ENCODE measurements at regions not wholly inside any gene's neighbourhood (a gene's known extent, or its start where the extent isn't known, plus 50 kb on each side); places are given as distances from the start of the nearest gene placed in this dataset.

DNA sequence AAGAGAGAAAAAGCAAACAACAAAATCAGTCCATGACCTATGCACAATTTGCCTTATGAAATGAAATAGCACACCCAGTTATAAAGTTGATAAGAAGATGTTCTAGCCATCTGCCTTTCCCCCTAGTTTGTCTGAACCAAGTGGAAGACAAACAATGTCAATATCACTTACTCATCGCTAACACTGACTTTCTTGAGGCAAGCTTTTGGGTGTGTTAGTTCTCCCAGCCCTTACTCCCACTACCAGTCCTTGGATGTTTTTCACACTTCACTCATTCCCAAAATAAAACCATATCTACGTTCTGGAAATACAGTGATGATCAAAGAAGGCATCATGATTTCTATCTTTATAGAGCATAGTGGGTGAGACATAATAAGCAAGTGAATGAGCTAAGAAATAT lies 393.8 kb downstream of the PCDH20 start:
- no peak for DNase-seq

DNA sequence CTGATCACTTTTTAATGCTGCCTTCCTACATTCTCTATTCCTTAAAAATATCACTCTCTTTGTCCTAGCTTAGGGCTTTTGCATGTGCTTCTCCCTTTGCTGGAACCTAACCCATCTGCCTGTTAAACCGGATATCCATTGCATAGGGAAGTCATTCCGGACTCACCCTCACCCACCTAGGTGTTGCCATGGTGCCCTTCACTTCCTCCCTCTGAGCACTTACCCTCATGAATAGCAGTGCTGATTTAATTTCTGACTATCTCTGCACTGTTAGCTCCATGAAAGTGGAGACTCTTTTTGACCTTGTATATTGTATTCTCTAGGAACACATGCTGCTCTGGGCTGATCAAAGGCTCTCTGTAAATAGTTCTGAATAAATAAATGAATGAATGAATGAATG lies 401.9 kb downstream of the PCDH20 start:
- DNase-seq, result no peak

DNA sequence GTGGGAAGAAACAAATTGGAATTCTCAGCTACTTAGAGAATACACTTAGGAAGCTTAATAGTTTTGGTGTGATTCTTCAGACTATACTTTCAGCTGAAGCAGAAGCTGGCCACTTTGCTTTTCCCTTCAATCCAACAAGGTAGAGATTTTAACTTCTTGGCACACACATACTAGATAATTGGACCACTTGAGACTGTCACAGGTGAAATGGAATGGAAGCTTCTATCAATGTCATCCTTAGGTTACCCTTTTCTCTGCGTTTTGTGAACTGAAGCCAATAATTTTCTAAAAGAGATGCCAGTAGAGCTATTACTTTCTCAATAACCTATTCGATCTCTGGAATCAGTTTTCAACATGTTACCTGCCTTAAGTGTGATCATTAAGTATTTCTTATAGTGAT lies 405.3 kb downstream of the PCDH20 start:
- DNase-seq, result no peak

DNA sequence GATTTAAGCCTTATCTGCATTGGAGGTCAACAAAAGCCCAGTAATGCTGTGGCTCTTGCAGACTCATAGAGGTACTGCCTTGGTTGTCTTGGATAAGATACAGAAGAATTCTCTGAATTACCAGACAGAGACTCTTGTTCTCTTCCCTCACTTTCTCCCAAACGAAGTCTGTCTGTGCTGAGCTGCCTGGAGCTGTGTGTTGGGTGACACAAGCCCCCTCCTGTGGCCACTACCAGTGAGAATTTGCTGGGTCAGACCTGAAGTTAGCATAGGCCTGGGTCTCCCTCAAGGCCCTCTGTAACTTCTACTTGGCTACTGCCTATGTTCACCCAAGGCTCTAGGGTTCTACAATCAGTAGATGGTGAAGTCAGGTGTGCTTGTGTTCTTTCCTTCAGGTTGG lies 413.0 kb downstream of the PCDH20 start:
- no peak for DNase-seq

DNA sequence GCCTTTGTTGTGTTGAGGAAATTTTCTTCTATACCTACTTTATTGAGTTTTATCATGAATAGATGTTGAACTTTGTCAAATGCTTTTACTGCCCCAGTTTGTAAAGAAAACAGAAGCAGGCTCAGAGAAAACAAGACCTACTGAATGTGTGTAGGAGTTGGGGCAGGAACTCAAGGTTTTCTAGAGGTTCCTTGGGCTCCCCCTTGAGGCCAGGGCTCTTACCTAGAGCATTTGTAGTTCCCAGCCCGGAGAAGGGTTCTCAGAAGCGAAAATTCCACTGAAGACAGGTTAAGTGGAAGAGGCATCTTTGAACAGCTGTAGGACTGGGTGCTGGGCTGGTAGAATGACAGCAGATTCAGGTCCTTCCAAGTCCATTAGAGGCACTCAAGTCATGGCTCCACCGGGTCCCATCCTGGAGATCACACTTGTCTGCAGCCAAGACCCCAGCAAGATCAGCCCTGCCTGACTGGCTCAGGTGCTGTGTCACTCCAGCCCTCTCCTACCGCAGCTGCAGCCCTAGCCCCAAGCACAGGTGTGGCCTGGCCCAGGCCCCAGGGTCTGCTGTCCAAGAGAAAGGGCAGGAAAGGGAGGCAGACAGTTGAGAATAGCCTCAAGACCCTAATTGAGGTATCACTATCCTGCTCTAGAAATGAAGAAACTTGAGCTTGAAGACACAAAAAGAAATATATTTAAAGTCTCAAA lies 425.5 kb downstream of the PCDH20 start:
- DNase-seq, result no peak

DNA sequence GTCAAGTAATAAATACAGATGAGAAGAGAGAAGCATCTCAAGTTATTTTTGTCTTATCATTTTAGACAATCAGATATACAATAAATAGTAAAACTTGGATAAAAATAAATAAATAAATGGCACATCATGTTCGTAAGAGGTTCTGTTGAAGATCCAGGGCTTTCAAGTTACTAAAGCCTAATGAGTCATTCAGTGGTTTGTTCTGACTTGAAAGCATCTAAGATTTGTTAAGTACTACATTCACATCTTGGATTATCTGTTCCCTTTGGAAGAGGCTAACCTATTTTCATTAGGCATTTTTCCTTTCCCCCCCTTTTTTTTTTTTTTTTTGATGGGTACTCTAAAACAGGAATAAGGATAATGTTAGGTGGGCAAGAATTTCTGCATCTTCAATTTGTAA lies 429.3 kb downstream of the PCDH20 start:
- no peak for DNase-seq

DNA sequence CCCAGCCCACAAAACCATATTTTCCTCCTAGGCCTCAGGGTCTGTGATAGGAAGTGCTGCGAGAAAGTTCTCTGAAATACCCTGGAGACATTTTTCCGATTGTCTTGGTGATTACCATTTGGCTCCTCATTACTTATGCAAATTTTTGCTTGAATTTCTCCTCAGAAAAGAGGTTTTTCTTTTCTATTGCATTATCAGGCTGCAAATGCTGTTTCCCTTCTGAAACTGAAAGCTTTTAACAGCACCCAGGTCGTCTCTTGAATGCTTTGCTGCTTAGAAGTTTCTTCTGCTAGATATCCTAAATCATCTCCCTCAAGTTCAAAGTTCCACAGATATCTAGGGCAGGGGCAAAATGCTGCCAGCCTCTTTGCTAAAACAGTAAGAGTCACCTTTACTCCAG lies 434.2 kb downstream of the PCDH20 start:
- no peak for DNase-seq

DNA sequence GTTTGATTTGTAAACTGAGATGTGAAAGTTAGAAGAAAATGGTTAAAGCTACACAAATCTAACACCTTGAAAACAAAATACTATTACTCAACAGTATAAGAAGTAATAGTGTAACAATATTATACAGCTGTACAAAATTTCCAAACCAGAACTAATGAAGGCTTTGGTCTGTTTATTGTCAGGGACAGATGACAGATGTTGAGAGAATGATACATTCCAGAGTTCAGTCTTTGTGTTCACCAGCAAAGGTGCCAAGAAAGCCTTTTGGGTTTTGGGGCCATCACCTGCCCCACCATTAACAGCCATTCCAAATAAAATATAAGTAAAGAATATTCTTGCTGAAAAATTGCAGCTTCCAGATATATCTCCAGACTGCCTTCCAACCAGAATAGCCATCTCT lies 439.3 kb downstream of the PCDH20 start:
- no peak for DNase-seq

DNA sequence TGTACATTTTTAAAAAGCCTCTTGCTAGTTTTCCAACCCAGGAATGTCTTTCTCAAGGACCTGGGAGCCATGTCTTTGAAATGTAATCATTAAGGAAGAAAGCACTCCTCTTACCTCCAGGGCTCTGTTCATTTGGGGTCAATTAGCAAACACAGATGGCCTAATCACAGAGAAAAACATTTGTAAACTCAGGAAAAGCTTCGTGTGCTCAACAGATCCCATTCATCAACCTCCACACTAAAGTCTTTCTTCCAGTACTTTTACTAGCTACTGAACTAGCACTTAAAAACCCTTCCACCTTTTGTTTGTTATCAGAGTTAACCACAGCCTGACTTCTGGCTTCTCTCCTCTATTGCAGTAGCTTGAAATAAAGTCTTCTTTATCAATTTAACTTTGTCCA lies 441.4 kb downstream of the PCDH20 start:
- DNase-seq, result no peak

DNA sequence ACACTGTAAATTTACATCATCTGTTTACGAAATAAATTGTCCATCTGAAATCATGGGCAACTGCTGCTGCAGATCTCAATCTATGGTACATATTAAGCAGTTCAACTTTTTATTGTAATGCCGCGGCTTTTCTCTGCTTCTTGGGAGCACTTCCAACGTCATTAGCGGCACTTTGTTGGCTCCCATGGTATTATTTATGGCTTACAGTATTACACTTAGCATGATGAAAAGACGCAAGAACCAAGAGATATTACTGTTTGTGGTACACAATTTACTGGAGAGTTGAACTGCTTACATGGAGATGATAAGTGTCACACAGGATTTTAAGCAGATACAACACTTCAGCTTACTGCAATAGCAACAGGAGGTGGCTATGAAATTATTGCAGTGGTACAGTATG lies 442.1 kb downstream of the PCDH20 start:
- no peak for DNase-seq

DNA sequence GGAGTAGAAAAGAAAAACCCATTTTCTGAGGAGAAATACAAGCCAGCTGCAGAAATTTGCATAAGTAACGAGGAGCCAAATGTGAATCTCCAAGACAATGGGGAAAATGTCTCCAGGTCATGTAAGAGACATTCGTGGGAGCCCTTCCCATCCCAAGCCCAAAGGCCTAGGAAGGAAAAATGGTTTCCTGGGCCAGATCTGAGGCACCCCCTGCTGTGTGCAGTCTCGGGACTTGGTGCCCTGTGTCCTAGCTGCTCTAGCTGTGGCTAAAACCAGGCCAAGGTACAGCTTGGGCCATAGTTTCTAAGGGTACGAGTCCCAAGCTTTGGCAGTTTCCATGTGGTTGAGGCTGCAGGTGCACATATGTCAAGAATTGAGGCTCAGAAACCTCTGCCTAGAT lies 444.9 kb downstream of the PCDH20 start:
- no peak for DNase-seq

DNA sequence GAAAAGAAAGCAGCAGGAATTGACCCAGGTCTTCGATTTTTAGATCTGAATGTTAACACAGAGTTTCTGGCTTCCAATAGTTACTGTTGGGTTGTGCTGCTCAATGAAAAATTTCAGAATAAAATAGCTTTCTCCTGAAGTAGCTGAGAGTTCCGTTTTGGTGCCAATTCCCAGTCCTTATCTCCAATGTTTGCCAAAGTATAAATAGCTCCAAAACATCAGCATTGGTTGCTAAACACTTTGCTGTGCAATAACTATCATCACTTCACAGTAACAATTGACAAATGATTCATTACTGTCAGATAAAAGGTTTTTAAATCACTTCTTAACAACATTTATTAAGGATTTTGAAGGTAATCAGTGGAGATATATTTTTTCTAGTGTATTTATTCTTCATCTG lies 446.0 kb downstream of the PCDH20 start:
- no peak for DNase-seq

DNA sequence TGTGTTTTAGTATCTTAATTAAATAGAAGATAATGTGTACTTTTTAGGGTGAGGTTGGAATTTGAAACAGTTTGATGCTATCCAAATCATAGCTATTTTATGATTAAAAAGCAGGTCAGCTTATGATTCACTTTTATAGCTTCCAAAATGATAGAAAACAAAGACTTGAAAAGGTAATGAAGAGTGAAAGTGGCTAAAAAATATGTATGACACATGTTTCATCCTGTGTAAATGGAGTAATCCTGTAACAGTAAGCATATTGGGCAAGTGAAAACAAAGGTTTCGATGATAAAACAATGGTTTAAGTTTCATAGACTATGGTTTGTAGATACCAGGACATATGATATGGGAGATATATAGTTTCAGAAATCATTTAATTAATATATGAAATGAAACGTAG lies 456.2 kb downstream of the PCDH20 start:
- DNase-seq, result no peak

DNA sequence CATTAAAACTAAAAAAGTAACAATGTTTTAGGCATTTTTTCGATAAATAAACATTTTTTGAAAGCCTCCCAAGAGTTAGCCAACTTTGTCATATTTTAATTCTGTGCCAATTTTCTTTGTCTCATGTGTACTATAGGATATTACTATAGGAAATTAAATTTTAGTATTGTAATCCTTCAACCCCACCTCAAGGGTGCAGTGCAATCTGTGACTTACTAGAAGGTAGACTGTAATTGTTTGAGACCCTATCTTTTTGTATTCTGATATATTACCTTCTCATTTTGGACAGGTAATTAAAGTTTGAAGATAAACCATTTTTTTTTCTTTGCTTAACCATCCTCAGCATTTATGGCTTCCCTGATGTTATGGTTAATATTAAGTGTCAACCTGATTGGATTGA lies 457.8 kb downstream of the PCDH20 start:
- no peak for DNase-seq

DNA sequence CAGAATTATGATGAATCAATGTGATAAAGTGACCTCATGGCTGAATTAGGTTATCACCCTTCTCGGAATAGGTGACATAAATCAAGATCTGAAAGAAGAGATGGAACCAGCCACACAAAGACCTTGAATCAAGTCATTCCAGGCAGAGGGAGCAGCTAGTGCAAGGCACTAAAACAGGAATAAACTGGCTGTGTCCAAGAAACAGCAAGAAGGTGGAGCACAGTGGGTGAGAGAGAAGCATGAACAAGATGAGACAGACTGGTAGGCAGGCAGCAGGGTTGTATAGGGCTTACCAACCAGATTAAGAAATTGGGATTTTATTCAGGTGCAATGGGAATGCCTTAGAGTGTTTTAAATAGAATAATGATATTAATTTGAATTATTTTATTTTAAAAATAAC lies 470.3 kb downstream of the PCDH20 start:
- no peak for DNase-seq

DNA sequence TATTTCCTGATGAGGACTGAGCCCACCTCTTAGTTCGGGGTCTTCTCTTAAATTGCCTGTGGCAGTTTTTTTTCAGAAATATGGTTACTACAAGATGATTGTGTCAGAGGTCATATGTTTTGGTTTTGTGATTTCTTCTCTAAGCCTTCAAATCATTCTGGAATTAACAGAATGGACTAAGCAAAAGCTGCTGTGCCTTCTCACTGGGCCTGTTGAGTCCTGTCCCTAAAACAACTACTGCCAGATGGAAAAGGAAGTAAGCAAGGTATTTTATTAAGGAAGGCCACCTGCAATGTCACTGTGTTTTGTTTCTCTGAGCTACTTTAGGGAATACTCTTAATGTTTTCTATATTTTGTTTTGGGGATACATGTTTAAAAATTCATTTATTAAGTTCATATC lies 470.8 kb downstream of the PCDH20 start:
- no peak for DNase-seq

DNA sequence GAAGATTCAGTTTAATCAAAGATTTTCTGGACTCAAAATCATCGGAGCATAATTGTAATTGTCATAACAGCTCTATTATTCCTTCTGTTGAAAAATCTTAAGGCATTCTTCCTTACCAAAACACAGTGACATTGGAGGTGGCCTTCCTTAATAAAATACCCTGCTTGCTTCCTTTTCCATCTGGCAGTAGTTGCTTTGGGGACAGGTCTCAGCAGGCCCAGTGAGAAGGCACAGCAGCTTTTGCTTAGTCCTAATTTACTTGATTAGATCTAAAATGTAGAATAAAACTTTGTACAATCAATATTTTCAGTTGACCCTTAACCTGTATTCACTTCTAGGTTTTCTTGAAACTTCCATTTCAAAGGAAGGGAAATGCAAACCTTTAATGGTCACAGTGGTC lies 471.6 kb downstream of the PCDH20 start:
- no peak for DNase-seq

DNA sequence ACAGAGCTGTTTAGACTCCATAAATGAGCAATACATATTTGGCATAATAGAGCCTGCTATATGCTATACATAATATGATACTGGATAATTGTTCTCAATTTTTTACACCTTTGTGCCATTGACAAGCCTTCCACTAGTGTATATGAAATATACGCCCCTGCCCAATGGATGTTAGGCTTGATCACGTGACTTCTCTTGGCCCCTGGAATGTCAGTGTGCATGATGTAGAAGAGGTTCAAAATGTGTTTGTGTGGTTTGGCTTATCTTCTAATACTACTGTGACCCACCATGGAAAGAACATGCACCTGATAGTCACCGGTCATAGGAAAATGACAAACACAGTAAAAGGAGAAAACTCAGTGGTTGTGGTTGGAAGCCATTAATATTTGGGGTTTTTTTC lies 479.4 kb downstream of the PCDH20 start:
- no peak for DNase-seq

DNA sequence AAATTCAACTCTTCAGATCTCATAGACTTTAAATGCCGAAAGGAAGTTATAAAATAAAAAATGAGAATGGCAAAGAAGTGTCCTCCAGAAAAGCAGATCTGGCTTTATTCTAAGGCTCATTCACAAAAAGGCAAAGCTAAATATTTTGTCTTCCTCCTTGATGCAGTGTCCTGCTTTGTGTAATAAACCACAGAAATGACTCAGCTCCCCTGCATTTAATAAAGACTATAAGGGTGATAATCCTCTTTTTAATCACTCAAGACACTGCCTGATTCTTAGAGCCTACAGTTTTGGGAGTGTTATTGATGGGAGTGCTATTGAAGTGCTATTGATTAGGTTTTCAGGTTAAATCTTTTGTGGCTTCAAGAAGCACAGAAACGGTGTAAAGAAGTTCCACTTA lies 482.0 kb downstream of the PCDH20 start:
- no peak for DNase-seq

DNA sequence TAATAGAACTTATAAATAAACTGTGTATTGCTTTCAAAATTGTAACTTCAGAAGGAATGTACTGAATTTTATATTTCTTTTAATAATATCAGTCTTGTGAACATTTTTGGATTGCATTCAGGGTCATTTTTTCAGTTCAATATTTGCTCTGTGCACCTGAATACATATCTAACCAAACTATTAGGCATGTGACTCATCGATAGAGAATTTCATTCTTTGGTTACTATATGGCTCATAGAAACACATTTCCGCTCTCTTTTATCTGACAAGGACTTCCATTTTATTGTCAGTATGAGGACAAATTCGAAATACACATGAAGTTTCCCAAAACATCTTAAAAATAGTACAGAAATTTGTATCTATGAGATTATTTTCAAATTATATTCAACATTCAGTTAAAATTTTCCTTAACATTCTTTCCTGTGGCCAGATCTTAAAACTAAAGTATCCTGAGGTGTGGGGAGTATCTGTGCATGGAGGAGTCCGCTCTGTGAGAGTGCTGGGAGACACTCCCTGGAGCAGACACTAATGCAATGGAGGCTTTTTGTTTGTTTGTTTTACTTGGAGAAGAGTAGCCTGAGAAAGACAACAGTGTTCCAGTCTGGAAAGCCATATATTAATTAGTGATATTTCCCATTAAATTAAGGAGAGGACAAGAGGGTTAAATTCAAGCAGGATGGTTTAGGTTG lies 483.6 kb downstream of the PCDH20 start:
- DNase-seq, result no peak

DNA sequence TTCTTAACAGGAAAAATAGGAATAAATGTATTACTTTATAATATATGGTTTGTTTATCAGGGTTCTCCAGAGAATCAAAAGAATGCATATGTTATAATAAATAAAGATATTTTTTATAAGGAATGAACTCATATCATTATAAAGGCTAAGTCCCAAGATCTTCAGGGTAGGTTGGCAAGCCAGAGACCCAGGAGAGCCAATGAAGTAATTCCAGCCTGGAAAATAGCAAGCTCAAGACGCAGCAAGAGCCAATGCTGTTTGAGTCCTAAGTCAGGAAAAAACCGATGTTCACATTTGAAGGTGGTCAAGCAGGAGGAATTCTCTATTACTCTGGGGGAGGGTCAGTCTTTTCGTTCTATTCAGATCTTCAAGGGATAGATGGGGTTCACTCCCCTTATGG lies 490.0 kb downstream of the PCDH20 start:
- DNase-seq, result no peak

DNA sequence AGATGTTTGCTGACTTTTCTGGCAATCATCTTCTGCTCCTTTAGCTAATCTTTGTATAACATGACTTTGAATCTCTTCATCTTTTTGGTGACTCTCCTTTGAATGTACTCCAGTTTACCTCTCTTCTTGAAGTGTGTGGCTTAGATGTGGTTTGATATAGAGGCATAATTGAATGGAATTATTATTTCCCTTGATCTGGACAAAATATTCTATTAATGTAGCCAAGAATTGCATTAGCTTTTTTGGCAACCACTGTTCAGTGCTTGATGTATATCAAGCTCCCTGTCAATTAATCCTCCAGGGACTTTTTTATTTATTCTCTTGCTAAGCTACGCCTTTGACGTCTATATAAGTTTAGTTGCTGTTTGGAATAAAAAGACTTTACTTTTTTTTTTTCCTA lies 490.8 kb downstream of the PCDH20 start:
- DNase-seq, result no peak

DNA sequence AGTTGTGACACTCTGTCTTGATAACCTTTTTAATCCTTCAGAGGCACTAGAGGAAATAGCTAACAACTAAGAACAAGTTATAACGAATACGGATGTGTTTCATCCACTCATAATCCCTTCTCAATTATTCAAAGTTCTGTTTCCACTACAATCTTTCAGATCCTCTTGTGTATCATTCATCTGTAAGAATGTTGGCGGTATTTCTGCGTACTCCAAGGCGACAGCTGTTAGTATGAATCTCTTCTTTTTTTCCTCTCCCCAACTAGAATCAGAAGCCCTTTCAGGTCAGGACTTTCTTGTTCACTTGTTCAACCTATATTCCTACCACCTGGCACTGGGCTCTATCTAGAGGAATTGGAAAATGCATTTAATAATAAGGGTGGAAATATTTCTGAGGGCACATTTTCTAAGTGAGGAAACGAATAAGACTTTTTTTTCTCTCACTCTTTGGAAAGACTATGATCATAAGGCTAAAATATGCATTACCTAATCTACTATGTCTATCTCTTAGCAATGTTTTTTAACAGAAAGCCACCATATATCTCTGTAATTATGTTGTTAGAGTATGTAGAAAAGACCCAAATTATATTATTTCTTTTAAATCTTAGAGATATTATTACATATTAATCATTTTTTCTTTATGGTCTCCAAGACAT lies 492.9 kb downstream of the PCDH20 start:
- no peak for DNase-seq

DNA sequence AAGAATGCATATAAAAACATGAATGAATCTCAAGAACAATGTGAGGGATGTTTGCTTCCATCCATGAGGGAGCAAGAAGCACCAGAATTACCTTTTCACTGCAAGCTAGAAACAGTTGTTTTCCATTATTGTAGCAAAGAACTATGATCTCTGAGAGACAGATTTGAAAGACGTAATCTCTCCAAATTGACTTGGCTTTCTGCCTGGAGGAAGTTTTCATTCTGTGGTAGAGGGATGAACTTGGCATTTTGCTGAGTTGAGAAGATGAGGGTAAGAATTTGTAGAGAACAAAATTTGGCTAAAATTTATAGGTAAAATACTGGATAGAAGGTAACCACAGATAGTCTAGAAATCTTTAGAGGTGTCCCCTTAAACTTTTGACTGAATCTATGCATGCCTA lies 496.8 kb downstream of the TDRD3 start:
- no peak for DNase-seq

DNA sequence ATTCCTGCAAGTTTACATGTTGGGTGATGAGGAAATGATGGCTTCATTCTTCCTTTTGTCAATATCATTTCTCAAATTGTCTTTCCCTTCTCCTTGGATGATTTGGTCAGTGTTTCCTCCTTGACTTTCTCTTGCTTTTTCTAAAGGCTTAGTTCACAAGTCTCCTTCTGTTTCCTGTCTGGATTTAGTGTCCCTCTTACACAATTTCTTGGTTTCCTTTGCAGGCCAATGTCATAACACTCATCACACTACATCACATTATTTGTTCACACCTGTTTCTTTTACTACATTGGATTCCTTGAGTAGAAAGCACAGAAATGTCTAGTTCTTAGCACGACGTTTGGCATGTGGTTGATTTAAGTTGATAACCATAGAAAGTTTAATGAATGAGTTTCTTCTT lies 490.7 kb downstream of the TDRD3 start:
- DNase-seq, result no peak
